ENCODE measurements at regions not wholly inside any gene's neighbourhood (a gene's known extent, or its start where the extent isn't known, plus 50 kb on each side); places are given as distances from the start of the nearest gene placed in this dataset.

- TF ChIP-seq, protein P1, sequence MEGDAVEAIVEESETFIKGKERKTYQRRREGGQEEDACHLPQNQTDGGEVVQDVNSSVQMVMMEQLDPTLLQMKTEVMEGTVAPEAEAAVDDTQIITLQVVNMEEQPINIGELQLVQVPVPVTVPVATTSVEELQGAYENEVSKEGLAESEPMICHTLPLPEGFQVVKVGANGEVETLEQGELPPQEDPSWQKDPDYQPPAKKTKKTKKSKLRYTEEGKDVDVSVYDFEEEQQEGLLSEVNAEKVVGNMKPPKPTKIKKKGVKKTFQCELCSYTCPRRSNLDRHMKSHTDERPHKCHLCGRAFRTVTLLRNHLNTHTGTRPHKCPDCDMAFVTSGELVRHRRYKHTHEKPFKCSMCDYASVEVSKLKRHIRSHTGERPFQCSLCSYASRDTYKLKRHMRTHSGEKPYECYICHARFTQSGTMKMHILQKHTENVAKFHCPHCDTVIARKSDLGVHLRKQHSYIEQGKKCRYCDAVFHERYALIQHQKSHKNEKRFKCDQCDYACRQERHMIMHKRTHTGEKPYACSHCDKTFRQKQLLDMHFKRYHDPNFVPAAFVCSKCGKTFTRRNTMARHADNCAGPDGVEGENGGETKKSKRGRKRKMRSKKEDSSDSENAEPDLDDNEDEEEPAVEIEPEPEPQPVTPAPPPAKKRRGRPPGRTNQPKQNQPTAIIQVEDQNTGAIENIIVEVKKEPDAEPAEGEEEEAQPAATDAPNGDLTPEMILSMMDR (IDR thresholded peaks at IDR 0.05; ENCODE audit: unreplicated experiment), result no peak
- no peaks in the 10 kb centered on the region for H3K9me3 Mint-ChIP-seq (ENCODE audit: low read depth, unreplicated experiment)
- BruUV-seq (replicated peaks), result no TSS peak
- no peaks in the 10 kb centered on the region for H3K27me3 Mint-ChIP-seq (ENCODE audit: unreplicated experiment)
- H3K4me1 Mint-ChIP-seq (ENCODE audit: low read depth, unreplicated experiment), result no peaks in the 10 kb centered on the region
- intact Hi-C loops (cut with micrococcal nuclease; ENCODE audit: unreplicated experiment), result no loop called here
- CTCF ChIA-PET, result no interaction called here
- no peak overlapping the region for H3K27ac Mint-ChIP-seq (ENCODE audit: unreplicated experiment)
- H3K36me3 Mint-ChIP-seq (ENCODE audit: insufficient read depth, unreplicated experiment), result no peaks in the 10 kb centered on the region
- no peak overlapping the region for H3K4me3 Mint-ChIP-seq (ENCODE audit: low read depth, unreplicated experiment)
- no peak for DNase-seq
Measured at GRCh38 chr16:72657164-72657563, 390.8 kb downstream of the ZFHX3 start.

DNA sequence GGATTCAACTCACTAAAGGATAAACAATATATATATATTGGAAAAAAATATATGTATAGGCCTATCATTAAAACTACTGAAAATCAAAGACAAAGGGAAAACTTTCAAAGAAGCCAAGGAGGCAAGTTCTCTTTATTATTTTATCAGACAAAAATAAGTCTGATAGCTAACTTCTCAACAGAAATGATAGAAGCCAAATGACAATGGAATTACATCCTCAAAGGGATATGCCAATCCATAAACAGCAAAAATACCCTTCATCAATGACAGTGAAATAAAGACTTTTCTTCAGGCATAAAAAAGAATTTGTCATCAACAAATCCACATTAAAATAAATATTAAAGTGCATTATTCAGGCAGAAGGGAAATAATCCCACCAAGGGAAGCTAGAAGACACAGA lies 393.4 kb downstream of the ZFHX3 start:
- H3K4me3 Mint-ChIP-seq (ENCODE audit: low read depth, unreplicated experiment), result no peak overlapping the region
- H3K4me1 Mint-ChIP-seq (ENCODE audit: low read depth, unreplicated experiment), result no peaks in the 10 kb centered on the region
- no TSS peak for BruUV-seq (replicated peaks)
- TF ChIP-seq, protein P1 (IDR thresholded peaks at IDR 0.05; ENCODE audit: unreplicated experiment), result no peak
- no peak overlapping the region for H3K27ac Mint-ChIP-seq (ENCODE audit: unreplicated experiment)
- H3K9me3 Mint-ChIP-seq (ENCODE audit: low read depth, unreplicated experiment), result peaks cover 3% of the 10 kb centered on the region
- H3K36me3 Mint-ChIP-seq (ENCODE audit: insufficient read depth, unreplicated experiment), result no peaks in the 10 kb centered on the region
- intact Hi-C loops (cut with micrococcal nuclease; ENCODE audit: unreplicated experiment), result no loop called here
- H3K27me3 Mint-ChIP-seq (ENCODE audit: unreplicated experiment), result no peaks in the 10 kb centered on the region
- DNase-seq, result no peak
- CTCF ChIA-PET, result interaction anchor here (0.7 kb wide), 2 partner anchors 18 to 590 kb away, joined by 3 to 4 read pairs; no protein-coding TSS in a partner anchor

DNA sequence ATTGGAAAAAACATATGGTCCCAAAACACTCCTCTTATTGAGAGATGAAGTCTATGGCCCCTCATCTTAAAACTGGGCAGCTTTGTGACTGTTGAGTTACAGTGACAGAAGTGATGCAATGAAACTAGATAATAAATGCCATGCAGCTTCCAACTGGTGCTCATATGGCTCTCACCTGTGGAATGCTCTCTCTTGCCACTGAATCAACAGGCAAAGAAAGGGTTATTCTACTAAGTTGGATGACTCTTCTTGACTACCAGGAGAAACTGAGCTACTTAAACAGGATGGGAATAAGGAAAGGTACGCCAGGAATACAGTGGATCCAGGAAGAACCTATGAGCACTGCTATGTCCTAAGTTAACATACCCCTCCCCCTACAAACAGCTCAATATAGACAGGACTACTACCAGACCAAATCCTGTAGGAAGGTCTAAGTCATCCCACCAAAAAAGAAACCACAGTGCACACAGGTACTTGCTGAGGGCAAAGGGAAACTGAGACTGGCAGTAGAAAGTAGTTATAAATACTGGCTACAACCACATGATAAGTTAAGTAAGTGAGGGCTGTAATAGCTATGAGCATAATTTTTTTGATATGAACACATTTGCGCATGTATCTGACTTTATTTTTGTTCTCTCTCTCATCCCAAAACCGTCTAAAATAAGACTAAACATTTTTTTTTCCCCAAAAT lies 398.5 kb downstream of the ZFHX3 start:
- Mint-ChIP-seq H3K9me3 (ENCODE audit: low read depth, unreplicated experiment) (peaks cover 3% of the 10 kb centered on the region), H3K36me3 (ENCODE audit: insufficient read depth, unreplicated experiment) (no peaks in the 10 kb centered on the region), H3K27ac (ENCODE audit: unreplicated experiment) (no peak overlapping the region), H3K4me1 (ENCODE audit: low read depth, unreplicated experiment) (no peaks in the 10 kb centered on the region), H3K4me3 (ENCODE audit: low read depth, unreplicated experiment) (no peak overlapping the region), H3K27me3 (ENCODE audit: unreplicated experiment) (no peaks in the 10 kb centered on the region)
- intact Hi-C loops (cut with micrococcal nuclease; ENCODE audit: unreplicated experiment), result no loop called here
- CTCF ChIA-PET, result no interaction called here
- no peak for DNase-seq
- TF ChIP-seq, protein P1 (IDR thresholded peaks at IDR 0.05; ENCODE audit: unreplicated experiment), result no peak
- no TSS peak for BruUV-seq (replicated peaks)

DNA sequence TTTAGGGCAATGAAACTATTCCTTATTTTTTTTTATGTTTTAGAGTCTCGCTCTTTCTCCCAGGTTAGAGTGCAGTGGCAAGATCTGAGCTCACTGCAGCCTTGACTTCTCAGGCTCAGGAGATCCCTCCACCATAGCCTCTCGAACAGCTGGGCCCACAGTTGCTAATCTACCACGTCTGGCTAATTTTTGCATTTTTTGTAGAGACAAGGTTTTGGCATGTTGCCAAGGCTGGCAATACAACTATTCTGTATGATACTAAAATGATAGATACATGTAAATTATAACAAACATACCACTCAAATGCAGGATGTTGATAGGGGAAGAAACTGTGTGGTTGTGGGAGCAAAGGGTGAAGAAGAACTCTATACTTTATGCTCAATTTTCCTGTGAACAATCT lies 401.3 kb downstream of the ZFHX3 start:
- Mint-ChIP-seq H3K4me1 (ENCODE audit: low read depth, unreplicated experiment) (no peaks in the 10 kb centered on the region), H3K9me3 (ENCODE audit: low read depth, unreplicated experiment) (no peaks in the 10 kb centered on the region), H3K4me3 (ENCODE audit: low read depth, unreplicated experiment) (no peak overlapping the region), H3K27ac (ENCODE audit: unreplicated experiment) (no peak overlapping the region), H3K27me3 (ENCODE audit: unreplicated experiment) (no peaks in the 10 kb centered on the region), H3K36me3 (ENCODE audit: insufficient read depth, unreplicated experiment) (no peaks in the 10 kb centered on the region)
- TF ChIP-seq, protein P1 (IDR thresholded peaks at IDR 0.05; ENCODE audit: unreplicated experiment), result no peak
- no TSS peak for BruUV-seq (replicated peaks)
- intact Hi-C loops (cut with micrococcal nuclease; ENCODE audit: unreplicated experiment), result no loop called here
- no peak for DNase-seq
- CTCF ChIA-PET, result no interaction called here
